ENCODE measurements at regions not wholly inside any gene's neighbourhood (a gene's known extent, or its start where the extent isn't known, plus 50 kb on each side); places are given as distances from the start of the nearest gene placed in this dataset.

DNA sequence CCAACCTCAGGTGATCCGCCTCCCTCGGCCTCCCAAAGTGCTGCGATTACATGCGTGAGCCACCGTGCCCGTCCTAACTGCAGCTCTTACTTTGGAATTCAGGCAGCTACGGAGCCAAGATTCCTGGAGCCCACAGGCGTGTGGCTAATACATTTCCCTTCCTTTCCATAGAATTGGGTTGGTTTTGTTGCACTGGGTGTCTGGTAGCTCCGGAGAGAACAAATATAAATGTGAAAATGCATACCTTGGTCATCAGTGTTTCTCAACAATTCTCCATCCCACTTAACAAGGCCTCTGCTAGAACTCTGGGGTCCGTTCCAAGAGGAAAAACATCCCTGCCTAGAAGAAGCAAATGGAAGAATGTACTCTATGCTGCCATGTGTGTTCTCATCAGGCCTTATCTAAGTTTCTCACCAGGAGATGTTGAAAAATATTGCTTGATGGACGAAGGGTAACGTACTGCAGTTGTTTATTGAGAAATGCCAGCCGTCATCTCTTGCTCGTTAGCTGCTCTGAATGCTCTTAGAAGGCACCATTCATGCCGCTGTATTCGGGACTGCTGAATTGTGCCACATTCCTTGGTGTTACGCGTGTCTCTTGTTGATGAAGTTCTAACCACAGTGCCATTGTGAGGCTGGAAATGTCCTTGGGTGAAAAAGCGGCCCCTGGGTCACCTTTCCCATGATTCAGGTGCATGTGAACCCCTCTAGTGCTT lies 50.5 kb upstream of the CD99 start:
- no peak overlapping the region for H3K4me2 ChIP-seq (replicated peaks; ENCODE audit: low read depth, low read length, poor library complexity, severe bottlenecking)
- ChIA-PET CTCF (no interaction called here), POLR2A (no interaction called here)
- no peaks in the 10 kb centered on the region for H3K79me2 ChIP-seq (ENCODE audit: control insufficient read depth, insufficient read depth, low read length)
- H3K27me3 Mint-ChIP-seq = no peaks in the 10 kb centered on the region
- no peak overlapping the region for H3K4me3 ChIP-seq (ENCODE audit: control extremely low read depth in 1 of 5, extremely low read depth in 1 of 5, insufficient read depth in 1 of 5, low read depth in 2 of 5, low read length in 4 of 5)
- H3K36me3 ChIP-seq (replicated peaks in 1 of 2; ENCODE audit: control extremely low read depth in 1 of 2, control insufficient read depth in 1 of 2, extremely low read depth in 1 of 2, insufficient read depth in 2 of 2, low read length in 1 of 2) = peaks cover 0 to 6% of the 10 kb centered on the region in 2 experiments
- H3K9me3 Mint-ChIP-seq (ENCODE audit: insufficient read depth) = no peaks in the 10 kb centered on the region
- TF ChIP-seq EZH2 (IDR thresholded peaks at IDR 0.05; ENCODE audit: borderline replicate concordance, insufficient read depth, low read depth, low read length, poor library complexity, severe bottlenecking) = no peak
- TF ChIP-seq, protein P1, sequence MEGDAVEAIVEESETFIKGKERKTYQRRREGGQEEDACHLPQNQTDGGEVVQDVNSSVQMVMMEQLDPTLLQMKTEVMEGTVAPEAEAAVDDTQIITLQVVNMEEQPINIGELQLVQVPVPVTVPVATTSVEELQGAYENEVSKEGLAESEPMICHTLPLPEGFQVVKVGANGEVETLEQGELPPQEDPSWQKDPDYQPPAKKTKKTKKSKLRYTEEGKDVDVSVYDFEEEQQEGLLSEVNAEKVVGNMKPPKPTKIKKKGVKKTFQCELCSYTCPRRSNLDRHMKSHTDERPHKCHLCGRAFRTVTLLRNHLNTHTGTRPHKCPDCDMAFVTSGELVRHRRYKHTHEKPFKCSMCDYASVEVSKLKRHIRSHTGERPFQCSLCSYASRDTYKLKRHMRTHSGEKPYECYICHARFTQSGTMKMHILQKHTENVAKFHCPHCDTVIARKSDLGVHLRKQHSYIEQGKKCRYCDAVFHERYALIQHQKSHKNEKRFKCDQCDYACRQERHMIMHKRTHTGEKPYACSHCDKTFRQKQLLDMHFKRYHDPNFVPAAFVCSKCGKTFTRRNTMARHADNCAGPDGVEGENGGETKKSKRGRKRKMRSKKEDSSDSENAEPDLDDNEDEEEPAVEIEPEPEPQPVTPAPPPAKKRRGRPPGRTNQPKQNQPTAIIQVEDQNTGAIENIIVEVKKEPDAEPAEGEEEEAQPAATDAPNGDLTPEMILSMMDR (IDR thresholded peaks at IDR 0.05) = no peak
- no peak overlapping the region for H3K9ac ChIP-seq (ENCODE audit: low read length)
- H2AFZ ChIP-seq (ENCODE audit: insufficient read depth, low read depth, low read length, poor library complexity, severe bottlenecking) = no peak overlapping the region
- no peaks in the 10 kb centered on the region for H3K9me3 ChIP-seq (ENCODE audit: control extremely low read depth in 1 of 3, control insufficient read depth in 2 of 3, insufficient read depth in 1 of 3, low read length in 2 of 3)
- no peaks in the 10 kb centered on the region for H3K27me3 ChIP-seq (replicated peaks in 1 of 4; ENCODE audit: control extremely low read depth in 1 of 4, control insufficient read depth in 3 of 4, insufficient read depth in 4 of 4, low read length in 3 of 4)
- DNase-seq (no peak), ATAC-seq (ENCODE audit: low read depth) (no peak)
- H4K20me1 ChIP-seq (ENCODE audit: control insufficient read depth, insufficient read depth, low read length, poor library complexity, severe bottlenecking) = no peaks in the 10 kb centered on the region
- no peak overlapping the region for H3K4me3 Mint-ChIP-seq
- no peaks in the 10 kb centered on the region for H3K4me1 Mint-ChIP-seq
- whole genome bisulfite sequencing (ENCODE audit: insufficient coverage) = 98% methylated on average over 14 of the region's 19 CpGs
- H3K27ac Mint-ChIP-seq = no peak overlapping the region
- intact Hi-C loops (cut with micrococcal nuclease) = no loop called here
- no peak overlapping the region for H3K27ac ChIP-seq (ENCODE audit: low read length in 2 of 2)
- H3K4me1 ChIP-seq (ENCODE audit: control insufficient read depth in 2 of 2, insufficient read depth in 2 of 2, low read length in 2 of 2) = no peaks in the 10 kb centered on the region

- DNase-seq (no peak), ATAC-seq (ENCODE audit: low read depth) (no peak)
- Histone ChIP-seq H3K9me3 (ENCODE audit: control extremely low read depth in 1 of 3, control insufficient read depth in 2 of 3, insufficient read depth in 1 of 3, low read length in 2 of 3) (no peaks in the 10 kb centered on the region), H3K27me3 (replicated peaks in 1 of 4; ENCODE audit: control extremely low read depth in 1 of 4, control insufficient read depth in 3 of 4, insufficient read depth in 4 of 4, low read length in 3 of 4) (no peaks in the 10 kb centered on the region), H3K36me3 (replicated peaks in 1 of 2; ENCODE audit: control extremely low read depth in 1 of 2, control insufficient read depth in 1 of 2, extremely low read depth in 1 of 2, insufficient read depth in 2 of 2, low read length in 1 of 2) (peaks cover 0 to 6% of the 10 kb centered on the region in 2 experiments), H3K9ac (ENCODE audit: low read length) (no peak overlapping the region), H3K79me2 (ENCODE audit: control insufficient read depth, insufficient read depth, low read length) (no peaks in the 10 kb centered on the region), H3K4me2 (replicated peaks; ENCODE audit: low read depth, low read length, poor library complexity, severe bottlenecking) (no peak overlapping the region), H3K4me3 (ENCODE audit: control extremely low read depth in 1 of 5, extremely low read depth in 1 of 5, insufficient read depth in 1 of 5, low read depth in 2 of 5, low read length in 4 of 5) (no peak overlapping the region), H3K27ac (ENCODE audit: low read length in 2 of 2) (no peak overlapping the region), H3K4me1 (ENCODE audit: control insufficient read depth in 2 of 2, insufficient read depth in 2 of 2, low read length in 2 of 2) (no peaks in the 10 kb centered on the region), H4K20me1 (ENCODE audit: control insufficient read depth, insufficient read depth, low read length, poor library complexity, severe bottlenecking) (no peaks in the 10 kb centered on the region), H2AFZ (ENCODE audit: insufficient read depth, low read depth, low read length, poor library complexity, severe bottlenecking) (no peak overlapping the region)
- intact Hi-C loops (cut with micrococcal nuclease) = no loop called here
- H3K9me3 Mint-ChIP-seq (ENCODE audit: insufficient read depth) = no peaks in the 10 kb centered on the region
- no peak overlapping the region for H3K27ac Mint-ChIP-seq
- ChIA-PET CTCF (no interaction called here), POLR2A (no interaction called here)
- H3K27me3 Mint-ChIP-seq = no peaks in the 10 kb centered on the region
- no peaks in the 10 kb centered on the region for H3K4me1 Mint-ChIP-seq
- TF ChIP-seq, protein P1 (IDR thresholded peaks at IDR 0.05) = no peak
- no peak for TF ChIP-seq EZH2 (IDR thresholded peaks at IDR 0.05; ENCODE audit: borderline replicate concordance, insufficient read depth, low read depth, low read length, poor library complexity, severe bottlenecking)
- no peak overlapping the region for H3K4me3 Mint-ChIP-seq
- WGBS (ENCODE audit: insufficient coverage) = 86% methylated on average over 3 of the region's 7 CpGs
Measured at GRCh38 chrX:2638279-2638678, 52.8 kb upstream of the CD99 start.
